HG03175 (cell line): ENCODE measurements at regions not wholly inside any gene's neighbourhood (a gene's known extent, or its start where the extent isn't known, plus 50 kb on each side); places are given as distances from the start of the nearest gene placed in this dataset.

Source experiments
- ATAC-seq: cut with Tn5 transposase; IDR thresholded peaks from one replicate; pipeline ENCODE4 v1.9.1; 2021; ENCODE audit warnings: mild to moderate bottlenecking, moderate library complexity; ENCODE audit not compliant: unreplicated experiment

- no peak for ATAC-seq
These were observed 132.5 kb upstream of the KIRREL3 start for GRCh38 chr11:127133061-127133460.

- ATAC-seq, result peak; percentile 76
These were observed 129.8 kb upstream of the KIRREL3 start for GRCh38 chr11:127130321-127130720.

- ATAC-seq, result no peak
These were observed 126.4 kb upstream of the KIRREL3 start for GRCh38 chr11:127126986-127127385.

- no peak for ATAC-seq
These were observed 118.8 kb upstream of the KIRREL3 start for GRCh38 chr11:127119356-127119755.

- ATAC-seq, result no peak
These were observed 118.2 kb upstream of the KIRREL3 start for GRCh38 chr11:127118811-127119210.

- no peak for ATAC-seq
These were observed 116.7 kb upstream of the KIRREL3 start for GRCh38 chr11:127117231-127117739.

GRCh38 chr11:127115844-127116243 is 115.3 kb upstream of the KIRREL3 start:
- no peak for ATAC-seq

- no peak for ATAC-seq
These were observed 113.5 kb upstream of the KIRREL3 start for GRCh38 chr11:127114035-127114434.

- no peak for ATAC-seq
These were observed 110.0 kb upstream of the KIRREL3 start for GRCh38 chr11:127110542-127110941.

- no peak for ATAC-seq
These were observed 109.4 kb upstream of the KIRREL3 start for GRCh38 chr11:127109796-127110480.

GRCh38 chr11:127108838-127109237 is 108.3 kb upstream of the KIRREL3 start:
- no peak for ATAC-seq

GRCh38 chr11:127106938-127107337 is 106.4 kb upstream of the KIRREL3 start:
- no peak for ATAC-seq

GRCh38 chr11:127105593-127106541 is 105.3 kb upstream of the KIRREL3 start:
- no peak for ATAC-seq

- no peak for ATAC-seq
These were observed 103.2 kb upstream of the KIRREL3 start for GRCh38 chr11:127103586-127104388.

GRCh38 chr11:127098684-127099083 is 98.1 kb upstream of the KIRREL3 start:
- ATAC-seq, result no peak

GRCh38 chr11:127080735-127081134 is 80.2 kb upstream of the KIRREL3 start:
- ATAC-seq, result no peak

GRCh38 chr11:127075758-127076157 is 75.2 kb upstream of the KIRREL3 start:
- ATAC-seq, result no peak

GRCh38 chr11:127074151-127074761 is 73.7 kb upstream of the KIRREL3 start:
- peak; percentile 89 for ATAC-seq

GRCh38 chr11:127073621-127074020 is 73.1 kb upstream of the KIRREL3 start:
- ATAC-seq, result no peak

- ATAC-seq, result no peak
These were observed 71.0 kb upstream of the KIRREL3 start for GRCh38 chr11:127071606-127072005.

GRCh38 chr11:127070808-127071207 is 70.2 kb upstream of the KIRREL3 start:
- ATAC-seq, result no peak
